Ecto neural progenitor cell (in vitro differentiated cells): ENCODE measurements at regions not wholly inside any gene's neighbourhood (a gene's known extent, or its start where the extent isn't known, plus 50 kb on each side); places are given as distances from the start of the nearest gene placed in this dataset.

ENCODE experiments used
- DNase-seq: peaks from one replicate; pipeline ENCODE4 v3.0.0-alpha.2; 2018; ENCODE audit warnings: low spot score

GRCh38 chr15:38861108-38861507, 296.5 kb upstream of the RASGRP1 start:
- DNase-seq: no peak

GRCh38 chr15:38862099-38862498, 297.5 kb upstream of the RASGRP1 start:
- no peak for DNase-seq

GRCh38 chr15:38863381-38863780, 298.8 kb upstream of the RASGRP1 start:
- no peak for DNase-seq

- no peak for DNase-seq
Observed at GRCh38 chr15:38864122-38864521, 299.5 kb upstream of the RASGRP1 start.

- no peak for DNase-seq
Observed at GRCh38 chr15:38864827-38865581, 300.4 kb upstream of the RASGRP1 start.

GRCh38 chr15:38867556-38867955, 302.9 kb upstream of the RASGRP1 start:
- no peak for DNase-seq

GRCh38 chr15:38868326-38869114, 303.9 kb upstream of the RASGRP1 start:
- no peak for DNase-seq

GRCh38 chr15:38871638-38872037, 307.0 kb upstream of the RASGRP1 start:
- no peak for DNase-seq

- no peak for DNase-seq
Observed at GRCh38 chr15:38872732-38873131, 308.1 kb upstream of the RASGRP1 start.

- no peak for DNase-seq
Observed at GRCh38 chr15:38873158-38873557, 308.5 kb upstream of the RASGRP1 start.

GRCh38 chr15:38874464-38874863, 309.9 kb upstream of the RASGRP1 start:
- no peak for DNase-seq

GRCh38 chr15:38876211-38876610, 311.6 kb upstream of the RASGRP1 start:
- DNase-seq: no peak

- DNase-seq: no peak
Observed at GRCh38 chr15:38876621-38877020, 312.0 kb upstream of the RASGRP1 start.

GRCh38 chr15:38877471-38877870, 312.9 kb upstream of the RASGRP1 start:
- no peak for DNase-seq

- DNase-seq: no peak
Observed at GRCh38 chr15:38878026-38878425, 313.4 kb upstream of the RASGRP1 start.

- no peak for DNase-seq
Observed at GRCh38 chr15:38878926-38879325, 314.3 kb upstream of the RASGRP1 start.

- DNase-seq: no peak
Observed at GRCh38 chr15:38879909-38880471, 315.4 kb upstream of the RASGRP1 start.

- DNase-seq: no peak
Observed at GRCh38 chr15:38882221-38882620, 317.6 kb upstream of the RASGRP1 start.

GRCh38 chr15:38883987-38884386, 319.4 kb upstream of the RASGRP1 start:
- no peak for DNase-seq

- DNase-seq: no peak
Observed at GRCh38 chr15:38885001-38885400, 320.4 kb upstream of the RASGRP1 start.

GRCh38 chr15:38885471-38885952, 320.9 kb upstream of the RASGRP1 start:
- DNase-seq: no peak

GRCh38 chr15:38886315-38887163, 321.9 kb upstream of the RASGRP1 start:
- no peak for DNase-seq
